HG03558 (cell line): ENCODE measurements at regions not wholly inside any gene's neighbourhood (a gene's known extent, or its start where the extent isn't known, plus 50 kb on each side); places are given as distances from the start of the nearest gene placed in this dataset.

ENCODE experiments used
- ATAC-seq: cut with Tn5 transposase; IDR thresholded peaks from one replicate; pipeline ENCODE4 v1.9.1; 2021; ENCODE audit warnings: moderate number of reproducible peaks; ENCODE audit not compliant: unreplicated experiment; ENCODE audit errors: extremely low read depth

DNA sequence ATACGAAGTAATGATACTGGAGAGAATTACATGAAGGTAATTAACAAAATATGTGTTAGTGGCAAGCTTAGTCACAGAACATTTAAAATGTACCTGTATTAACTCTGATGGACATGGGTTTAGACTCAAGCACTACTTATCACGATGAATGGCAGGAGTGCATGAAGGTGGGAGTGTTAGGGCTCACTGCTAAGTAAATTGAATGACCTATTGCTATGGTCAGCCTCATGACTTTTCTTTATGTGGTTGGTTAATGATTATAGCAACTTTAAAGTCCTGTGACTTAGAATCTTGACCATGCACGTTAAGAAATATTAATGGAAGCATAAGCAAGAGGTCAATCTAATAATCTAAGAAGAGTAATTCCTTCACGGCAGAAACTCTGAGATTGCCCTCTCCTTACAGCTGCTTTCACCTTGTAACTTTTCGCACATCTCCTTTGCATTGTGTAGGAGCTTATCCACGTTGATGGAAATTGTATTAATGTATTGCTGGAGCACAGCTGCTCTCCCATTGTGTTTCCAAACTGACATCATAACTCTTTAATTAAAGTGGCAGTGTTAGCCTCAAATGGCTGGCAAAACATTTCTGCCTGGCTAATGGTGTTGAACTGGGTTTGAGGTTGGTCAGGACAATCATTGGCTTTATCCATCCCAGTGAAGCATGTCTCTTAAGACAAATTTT is 114.5 kb downstream of the RXFP2 start:
- ATAC-seq, result no peak

DNA sequence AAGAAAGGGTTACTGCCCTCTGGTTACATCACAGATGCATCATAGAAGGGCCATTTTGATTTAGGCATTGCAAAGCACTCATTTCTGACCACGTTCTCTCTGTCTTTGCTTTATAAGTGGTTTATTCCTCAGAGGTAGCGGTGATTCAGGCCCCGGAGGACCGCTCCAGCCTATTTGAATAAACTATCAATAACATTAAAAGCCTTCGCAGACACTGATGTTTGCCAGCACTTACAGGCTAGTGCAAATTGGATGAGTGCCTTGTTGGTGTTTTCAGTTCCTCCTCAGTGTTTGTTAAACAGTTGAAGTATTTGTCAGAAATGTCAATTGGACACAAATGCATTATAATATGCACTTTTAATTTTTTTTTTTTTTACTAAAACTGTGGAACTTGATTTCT is 120.2 kb downstream of the RXFP2 start:
- ATAC-seq, result no peak

DNA sequence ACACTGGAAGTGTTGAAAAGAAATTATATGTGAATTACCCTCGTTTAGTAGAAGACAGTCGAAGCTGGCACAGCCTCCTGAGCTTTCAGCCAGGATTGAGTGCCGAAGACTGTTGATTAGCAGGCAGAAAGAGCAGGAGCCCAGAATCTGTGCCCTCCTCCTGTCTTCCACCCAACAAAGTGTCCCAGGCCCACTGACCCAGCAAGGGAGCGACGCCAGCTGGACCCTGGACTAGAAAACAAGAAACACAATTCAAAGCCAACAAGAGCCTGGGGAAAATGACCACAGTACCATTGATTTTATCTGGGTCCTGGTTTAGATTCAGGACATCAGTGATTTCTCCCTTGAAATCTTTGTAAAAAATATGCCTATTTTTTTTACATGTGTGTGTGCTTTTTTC is 120.7 kb downstream of the RXFP2 start:
- no peak for ATAC-seq

DNA sequence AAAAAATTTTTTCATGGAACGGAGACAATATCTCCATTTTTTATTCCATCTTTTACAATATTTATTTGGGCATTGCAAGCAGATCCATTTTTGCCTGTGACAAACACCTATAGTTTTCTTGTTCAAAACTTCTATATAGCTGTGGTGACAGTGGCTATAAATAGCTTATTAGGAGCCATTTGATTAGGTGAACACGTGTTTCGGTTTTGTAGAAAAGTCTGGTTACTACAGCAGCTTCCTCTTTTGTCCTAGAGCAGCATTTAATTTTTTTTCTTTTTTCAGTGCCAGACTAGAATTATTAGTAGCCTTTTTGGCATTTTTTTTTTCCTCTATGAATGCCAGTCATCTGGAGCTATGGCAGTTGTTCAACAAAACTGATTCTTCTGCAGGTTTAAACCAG is 123.5 kb downstream of the RXFP2 start:
- ATAC-seq, result no peak

DNA sequence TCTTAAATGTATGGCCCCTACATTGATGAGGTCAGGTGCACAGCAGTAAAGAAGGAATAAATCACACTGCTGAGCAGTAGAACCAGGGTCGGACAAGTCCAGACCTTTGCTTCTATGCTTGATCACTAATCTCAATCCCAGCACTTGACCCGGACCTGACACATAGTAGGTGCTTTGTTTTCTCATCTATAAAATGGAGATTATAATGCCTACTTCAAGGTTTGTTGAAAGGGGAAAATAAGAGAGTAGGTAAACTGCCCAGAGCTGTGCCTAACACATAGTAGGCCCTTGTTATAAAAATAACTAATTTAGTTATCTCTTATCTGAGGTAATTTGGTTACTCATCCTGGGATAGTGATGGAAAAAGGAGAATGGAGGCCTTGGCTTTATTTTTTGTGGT is 125.0 kb downstream of the RXFP2 start:
- no peak for ATAC-seq

DNA sequence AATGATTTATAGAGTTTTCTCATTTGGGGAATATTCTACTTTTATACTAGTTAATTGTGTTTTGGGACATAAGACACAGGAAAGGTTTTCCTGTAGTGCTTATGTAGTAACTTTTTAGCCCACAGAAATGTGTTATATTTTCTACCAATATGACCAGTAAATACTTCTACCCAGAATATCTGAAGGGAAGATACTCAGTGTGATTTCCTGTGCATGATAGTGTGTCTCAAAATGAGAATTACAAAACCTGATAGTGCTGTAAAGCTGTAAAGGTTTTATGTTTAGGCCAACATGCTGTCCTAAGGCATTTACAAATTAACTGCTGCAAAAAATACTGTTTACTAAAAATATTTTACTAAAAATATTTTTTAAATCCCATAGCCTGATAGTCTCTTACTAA is 126.8 kb downstream of the RXFP2 start:
- ATAC-seq, result no peak

DNA sequence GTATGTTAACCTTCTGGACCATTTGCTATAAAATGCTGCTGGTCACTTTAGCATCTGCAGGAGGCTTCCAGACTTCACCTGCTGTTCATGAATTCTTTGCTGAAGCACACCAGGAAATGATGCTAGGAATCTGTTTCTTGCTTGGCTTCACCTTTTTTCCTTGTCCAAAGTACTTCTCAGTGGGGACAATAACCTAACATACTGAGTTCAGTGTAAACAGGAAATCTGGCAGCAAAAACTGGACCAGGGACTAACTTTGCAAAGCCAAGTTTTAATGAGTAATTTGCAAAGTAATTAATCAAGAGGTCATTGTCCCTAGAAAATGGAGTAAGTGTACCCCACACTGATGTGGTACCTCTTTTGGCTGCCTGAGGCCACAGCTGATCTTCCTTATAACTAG is 128.4 kb downstream of the RXFP2 start:
- no peak for ATAC-seq

DNA sequence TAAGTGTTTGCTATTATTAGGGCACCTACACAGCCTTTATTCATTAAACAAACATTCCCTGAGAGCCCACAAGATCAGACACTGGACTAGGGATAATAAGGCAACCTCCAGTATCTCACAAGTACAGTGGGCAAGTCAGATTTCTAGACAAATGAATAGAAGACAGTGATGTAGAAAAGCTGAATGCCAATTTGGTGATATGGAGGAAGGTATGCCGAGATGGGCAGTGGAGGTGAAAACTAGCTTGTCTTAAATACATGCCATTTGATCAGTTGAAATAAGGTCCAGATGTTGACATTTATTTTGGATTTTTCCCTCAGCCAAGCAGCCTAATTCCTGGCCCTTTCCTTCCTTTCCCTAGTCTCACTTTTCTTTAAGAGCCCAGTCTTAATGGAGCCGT is 130.3 kb downstream of the RXFP2 start:
- no peak for ATAC-seq

DNA sequence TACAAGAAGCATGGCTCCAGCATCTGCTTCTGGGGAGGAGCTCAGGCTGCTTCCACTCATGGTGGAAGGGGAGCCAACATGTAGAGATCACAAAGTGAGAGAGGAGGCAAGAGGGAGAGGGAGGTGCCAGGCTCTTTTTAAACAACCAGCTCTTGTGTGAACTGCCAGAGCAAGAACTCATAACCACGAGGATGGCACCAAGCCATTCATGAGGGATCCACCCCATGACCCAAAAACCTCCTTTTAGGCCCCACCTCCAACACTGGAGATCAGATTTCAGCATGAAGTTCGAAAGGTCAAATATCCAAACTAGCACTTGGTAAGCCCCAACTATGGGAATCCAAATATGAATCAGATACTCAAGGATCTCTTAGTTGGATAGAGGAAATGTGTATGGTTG is 131.2 kb downstream of the RXFP2 start:
- no peak for ATAC-seq

DNA sequence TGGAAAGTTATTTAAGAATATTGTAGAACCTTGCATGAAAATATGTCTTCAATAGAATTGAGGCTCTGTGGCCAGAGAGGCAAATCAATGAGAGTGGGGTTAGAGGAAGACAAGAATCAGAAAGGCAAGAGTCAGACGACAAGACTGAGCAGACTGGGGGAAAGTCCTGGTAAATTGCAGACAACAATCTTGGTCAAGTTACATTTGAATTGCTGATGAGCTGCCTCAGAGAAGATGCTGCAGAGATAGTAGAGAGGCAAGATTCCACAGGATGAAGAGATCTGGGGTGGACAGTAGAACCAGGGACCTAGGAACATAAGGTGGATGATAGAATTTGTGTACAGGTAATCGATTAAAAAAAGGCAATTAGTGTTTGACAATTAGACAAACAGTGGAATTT is 133.8 kb downstream of the RXFP2 start:
- ATAC-seq, result no peak

DNA sequence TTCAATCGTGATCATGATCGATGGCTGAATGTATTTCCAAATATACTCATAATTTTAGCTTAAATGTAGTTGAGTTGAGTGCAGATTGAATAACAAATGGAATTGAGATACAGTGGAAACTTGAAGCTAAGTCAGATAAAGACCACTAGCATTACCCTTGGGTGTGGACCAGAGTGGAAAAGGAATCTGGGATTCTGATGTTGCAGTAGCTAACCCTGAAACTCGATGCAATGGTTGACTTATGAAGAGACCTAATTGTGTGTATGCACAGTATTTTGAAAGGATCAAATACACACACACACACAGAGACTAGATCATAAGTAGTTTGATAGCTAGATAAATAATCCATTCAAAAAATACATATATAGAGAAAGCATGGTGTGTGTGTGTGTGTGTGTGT is 135.8 kb downstream of the RXFP2 start:
- no peak for ATAC-seq

DNA sequence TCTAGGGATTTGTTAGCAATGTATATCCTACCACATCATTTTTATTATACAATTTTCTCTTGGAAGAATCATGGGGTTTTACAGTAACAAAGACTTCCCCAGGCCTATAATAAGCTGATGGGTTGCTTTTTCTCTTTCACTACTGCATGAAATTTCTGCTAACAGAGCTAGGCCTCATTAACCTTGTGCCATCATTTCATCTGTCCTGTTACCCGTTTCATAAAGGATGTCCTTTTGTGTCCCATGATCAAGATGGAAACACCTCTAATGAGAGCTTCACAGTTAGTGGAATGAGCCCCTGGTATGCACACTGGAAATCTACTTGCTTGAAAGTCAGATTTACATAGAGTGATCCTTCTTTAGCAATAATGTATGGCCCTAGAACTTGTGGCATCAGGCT is 138.7 kb downstream of the RXFP2 start:
- no peak for ATAC-seq

DNA sequence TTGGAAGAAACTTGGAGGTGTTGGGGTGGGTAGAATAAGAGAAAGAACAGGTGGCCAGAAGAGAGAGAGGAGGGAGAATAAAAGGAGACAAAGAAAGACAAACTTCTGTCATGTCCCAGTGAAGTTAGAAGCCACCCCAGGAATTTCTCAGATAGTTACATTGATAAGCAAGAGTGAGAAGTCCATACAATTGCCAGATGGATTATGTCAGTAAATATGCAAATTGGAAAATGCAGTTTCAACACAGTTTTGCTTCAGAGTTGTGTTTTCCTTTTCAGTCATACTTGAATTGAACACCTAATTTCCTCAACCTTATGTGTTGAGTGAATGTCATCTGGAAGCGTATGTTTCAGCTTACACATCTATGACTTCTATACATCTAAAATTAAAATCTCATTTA is 139.2 kb downstream of the RXFP2 start:
- no peak for ATAC-seq

DNA sequence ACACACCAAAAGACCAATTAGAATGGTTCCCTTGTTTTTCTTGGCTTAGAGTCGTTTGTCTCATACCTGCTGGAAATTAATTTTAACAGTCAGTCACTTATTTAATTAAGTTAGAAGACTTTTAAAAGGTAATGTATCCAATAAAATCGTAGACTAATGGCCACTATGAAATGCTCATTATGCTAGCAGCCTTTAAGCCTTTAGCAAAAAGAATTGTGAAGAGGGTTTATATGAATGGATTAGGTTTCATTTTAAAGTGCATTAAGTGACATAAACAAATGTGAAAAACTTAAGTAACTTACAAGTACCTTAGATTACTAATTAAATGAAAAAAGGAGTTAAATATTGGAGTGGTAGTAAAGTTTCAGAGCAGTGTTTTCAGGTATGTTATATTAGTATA is 139.6 kb downstream of the RXFP2 start:
- ATAC-seq, result no peak

DNA sequence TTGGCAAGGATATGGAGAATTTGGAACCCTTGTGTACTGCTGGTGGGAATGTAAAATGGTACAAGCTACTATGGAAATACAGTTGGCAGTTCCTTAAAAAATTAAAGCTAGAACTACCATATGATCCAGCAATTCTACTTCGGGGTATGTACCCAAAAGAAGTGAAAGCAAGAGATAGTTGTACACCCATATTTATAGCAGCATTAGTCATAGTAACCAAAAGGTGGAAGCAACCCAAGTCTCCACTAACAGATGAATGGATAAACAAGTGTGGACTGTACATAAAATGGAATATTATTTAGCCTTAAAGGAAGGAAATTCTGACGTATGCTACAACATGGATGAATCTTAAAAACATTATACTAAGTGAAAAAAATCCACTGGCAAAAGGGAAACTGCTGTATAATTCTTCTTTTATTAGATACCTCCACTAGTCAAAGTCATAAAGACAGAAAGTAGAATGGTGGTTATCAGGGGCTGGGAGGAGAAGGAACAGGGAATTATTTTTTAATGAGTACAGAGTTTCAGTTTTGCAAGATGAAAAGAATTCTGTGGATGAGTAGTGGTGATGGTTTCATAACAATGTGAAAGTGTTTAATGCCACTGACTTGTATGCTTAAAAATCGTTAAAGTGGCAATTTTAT is 141.6 kb downstream of the RXFP2 start:
- no peak for ATAC-seq

DNA sequence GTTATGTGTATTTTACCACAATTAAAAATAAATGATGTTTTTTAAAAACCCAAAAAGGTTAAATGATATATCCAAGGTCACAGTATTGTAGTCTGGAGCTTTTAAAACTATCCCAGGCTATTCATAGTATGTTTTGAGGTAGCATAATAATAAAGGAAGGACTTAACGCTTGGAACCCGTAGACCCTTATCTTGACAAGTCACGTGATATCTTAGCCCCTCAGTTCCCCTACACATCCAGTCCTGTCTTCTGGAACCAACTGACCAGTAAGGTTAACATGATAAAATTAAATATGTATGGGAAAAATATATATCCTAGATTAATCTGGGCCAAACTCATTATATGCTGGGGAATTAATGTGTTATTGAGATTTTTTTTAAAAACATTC is 142.2 kb downstream of the RXFP2 start:
- no peak for ATAC-seq

DNA sequence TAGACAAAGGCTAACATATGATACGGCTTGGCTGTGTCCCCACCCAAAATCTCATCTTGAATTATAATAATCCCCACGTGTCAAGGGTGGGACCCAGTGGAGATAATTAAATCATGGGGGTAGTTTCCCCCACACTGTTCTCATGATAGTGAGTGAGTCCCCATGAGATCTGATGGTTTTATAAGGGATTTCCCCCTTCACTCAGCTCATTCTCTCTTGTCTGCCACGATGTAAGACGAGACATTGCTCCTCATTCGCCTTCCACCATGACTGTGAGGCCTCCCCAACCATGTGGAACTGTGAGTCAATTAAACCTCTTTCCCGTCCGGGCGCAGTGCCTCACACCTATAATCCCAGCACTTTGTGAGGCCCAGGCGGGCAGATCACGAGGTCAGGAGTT is 143.5 kb downstream of the RXFP2 start:
- no peak for ATAC-seq

DNA sequence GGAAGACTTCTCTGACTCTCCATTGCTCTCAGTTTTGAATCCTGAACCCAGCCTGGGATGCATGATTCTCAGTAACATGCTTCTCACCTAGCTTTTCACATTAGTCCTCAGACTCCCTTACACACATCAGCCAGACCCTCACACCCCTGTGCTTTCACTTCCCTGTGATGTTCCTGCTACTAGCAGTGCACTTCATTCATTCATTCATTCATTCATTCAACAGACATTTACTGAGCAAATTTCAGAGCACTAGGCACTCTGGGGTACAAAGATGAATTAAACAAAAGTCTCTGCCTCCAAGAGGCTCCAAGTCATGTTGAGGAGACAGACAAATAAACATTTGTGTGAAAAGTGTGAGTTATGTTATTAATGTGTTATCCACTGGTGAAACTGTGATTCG is 145.2 kb downstream of the RXFP2 start:
- no peak for ATAC-seq

DNA sequence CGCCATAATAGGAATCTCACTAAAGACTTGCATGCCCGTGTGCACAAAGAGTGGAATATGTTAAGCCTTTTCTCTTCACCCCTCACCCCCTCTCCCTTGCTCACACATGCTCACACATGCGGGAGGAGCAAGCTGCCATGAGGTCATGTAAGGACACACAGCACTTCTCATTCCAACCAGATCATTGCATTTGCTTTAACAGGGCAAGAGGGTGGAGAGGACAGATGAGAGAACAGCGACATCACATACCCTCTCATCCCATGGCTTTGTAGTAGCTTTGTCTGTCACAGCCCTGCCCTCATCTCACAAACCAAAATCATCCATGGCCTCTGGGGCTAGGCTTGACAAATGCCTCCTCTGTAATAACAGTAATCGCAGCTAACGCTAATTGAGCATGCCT is 145.6 kb upstream of the FRY start:
- ATAC-seq, result no peak

DNA sequence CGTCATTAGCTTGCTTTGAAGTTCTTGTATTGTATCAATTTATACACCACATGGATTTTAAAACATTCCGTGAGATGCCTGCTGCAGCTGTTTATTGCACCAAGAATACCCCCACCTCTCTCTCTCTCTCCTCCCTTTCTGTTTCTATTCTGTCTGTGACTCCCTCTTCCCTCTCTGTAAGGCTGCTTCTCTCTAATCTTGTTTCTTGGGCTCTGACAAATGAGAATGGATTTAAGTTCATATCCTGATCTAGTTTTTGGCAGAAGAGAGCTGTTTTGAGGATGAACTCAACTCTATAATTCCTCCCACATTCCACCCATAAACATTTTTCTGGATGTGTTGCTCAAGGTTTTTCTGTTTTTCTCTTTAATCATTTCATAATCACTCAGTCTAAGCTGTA is 144.3 kb upstream of the FRY start:
- ATAC-seq, result no peak

DNA sequence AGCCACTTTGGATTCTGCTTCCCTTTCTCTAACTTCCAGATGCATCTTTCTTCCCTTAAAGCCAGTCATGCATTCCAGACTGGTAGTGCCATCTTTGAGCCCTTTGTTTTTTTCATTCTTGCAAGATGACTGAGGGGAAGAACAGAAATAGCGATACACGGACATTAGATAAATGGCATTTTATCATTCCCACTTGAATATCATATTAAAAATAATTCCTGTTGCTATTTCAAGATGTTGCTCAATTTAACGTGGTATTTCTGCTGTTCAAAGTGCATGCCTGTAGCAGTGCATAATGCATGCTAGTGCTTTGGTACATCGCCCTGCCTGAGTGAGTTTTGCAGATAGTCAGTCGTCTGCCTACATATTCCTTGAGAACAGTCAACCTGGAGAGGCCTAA is 140.6 kb upstream of the FRY start:
- ATAC-seq, result no peak

DNA sequence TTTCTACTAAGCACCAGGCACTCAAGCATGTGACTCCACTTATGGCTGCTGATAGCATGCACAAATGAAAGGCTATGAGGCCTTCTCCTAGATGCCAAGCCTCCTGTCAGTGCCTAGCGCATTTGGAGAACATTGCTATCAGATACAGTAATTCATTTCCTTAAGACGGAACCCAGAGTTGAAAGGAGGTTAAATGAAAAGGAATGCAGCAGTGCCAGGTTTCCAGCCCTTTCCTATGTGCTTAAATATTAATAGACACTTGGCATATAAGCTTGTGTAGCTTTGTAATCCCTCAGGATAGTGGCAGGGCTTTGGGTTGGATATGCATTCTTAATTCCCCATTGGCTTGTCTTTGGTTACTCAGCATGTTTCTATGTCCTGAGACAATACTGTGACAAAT is 140.1 kb upstream of the FRY start:
- ATAC-seq, result no peak
